OCI-LY1 (cell line): ENCODE measurements at regions not wholly inside any gene's neighbourhood (a gene's known extent, or its start where the extent isn't known, plus 50 kb on each side); places are given as distances from the start of the nearest gene placed in this dataset.

ENCODE experiments used
- EZH2 ChIP-seq: fragments of 200-600 bp; sonication (generic), shearing (Covaris generic); IDR thresholded peaks from 2 replicates; pipeline ENCODE4 v1.8.0; 2017; ENCODE audit warnings: borderline replicate concordance, mixed run types, mild to moderate bottlenecking, antibody characterized with exemption, low read length, moderate library complexity, mixed read lengths
- TF ChIP-seq, protein P1 (sequence below): fragments of 200-600 bp; sonication (generic), shearing (Covaris generic); IDR thresholded peaks from 2 replicates; pipeline ENCODE4 v1.5.1; 2017; ENCODE audit warnings: mild to moderate bottlenecking, antibody characterized with exemption, low read length, moderate library complexity, mixed read lengths

DNA sequence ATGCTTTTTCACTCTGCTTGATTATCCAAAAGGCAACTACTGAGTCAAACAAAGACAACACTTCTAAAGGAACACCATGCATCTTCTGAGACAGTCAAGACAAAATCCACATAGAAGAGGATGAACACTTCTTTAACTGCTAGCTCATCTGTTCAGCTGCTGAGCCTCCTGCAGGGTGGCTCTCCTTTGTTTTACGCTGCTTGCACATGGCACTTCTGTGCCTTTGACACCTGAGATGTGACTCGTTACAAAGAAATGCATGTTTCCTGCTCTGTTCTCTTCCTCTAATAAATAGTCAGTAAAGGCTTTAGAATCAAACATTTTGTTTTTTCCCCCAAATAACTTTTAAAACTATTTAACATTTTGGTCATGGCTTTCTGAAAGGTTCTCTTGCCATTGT lies 1129.4 kb downstream of the TDRD15 start:
- TF ChIP-seq, protein P1, sequence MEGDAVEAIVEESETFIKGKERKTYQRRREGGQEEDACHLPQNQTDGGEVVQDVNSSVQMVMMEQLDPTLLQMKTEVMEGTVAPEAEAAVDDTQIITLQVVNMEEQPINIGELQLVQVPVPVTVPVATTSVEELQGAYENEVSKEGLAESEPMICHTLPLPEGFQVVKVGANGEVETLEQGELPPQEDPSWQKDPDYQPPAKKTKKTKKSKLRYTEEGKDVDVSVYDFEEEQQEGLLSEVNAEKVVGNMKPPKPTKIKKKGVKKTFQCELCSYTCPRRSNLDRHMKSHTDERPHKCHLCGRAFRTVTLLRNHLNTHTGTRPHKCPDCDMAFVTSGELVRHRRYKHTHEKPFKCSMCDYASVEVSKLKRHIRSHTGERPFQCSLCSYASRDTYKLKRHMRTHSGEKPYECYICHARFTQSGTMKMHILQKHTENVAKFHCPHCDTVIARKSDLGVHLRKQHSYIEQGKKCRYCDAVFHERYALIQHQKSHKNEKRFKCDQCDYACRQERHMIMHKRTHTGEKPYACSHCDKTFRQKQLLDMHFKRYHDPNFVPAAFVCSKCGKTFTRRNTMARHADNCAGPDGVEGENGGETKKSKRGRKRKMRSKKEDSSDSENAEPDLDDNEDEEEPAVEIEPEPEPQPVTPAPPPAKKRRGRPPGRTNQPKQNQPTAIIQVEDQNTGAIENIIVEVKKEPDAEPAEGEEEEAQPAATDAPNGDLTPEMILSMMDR, result no peak
- TF ChIP-seq EZH2, result no peak
